GM18502 (cell line): ENCODE measurements at regions not wholly inside any gene's neighbourhood (a gene's known extent, or its start where the extent isn't known, plus 50 kb on each side); places are given as distances from the start of the nearest gene placed in this dataset.
"Not testable (repeated sequence)": the region's sequence is repeated elsewhere in the genome, so short reads cannot be mapped to it uniquely, and the experiment has no call there.

Experiments
- ATAC-seq: cut with Tn5 transposase; IDR thresholded peaks from one replicate; pipeline ENCODE4 v1.9.1; 2021; ENCODE audit warnings: mild to moderate bottlenecking; ENCODE audit not compliant: unreplicated experiment, poor library complexity

GRCh38 chr10:131033166-131034085 is 278.1 kb downstream of the TCERG1L start:
- no peak for ATAC-seq

DNA sequence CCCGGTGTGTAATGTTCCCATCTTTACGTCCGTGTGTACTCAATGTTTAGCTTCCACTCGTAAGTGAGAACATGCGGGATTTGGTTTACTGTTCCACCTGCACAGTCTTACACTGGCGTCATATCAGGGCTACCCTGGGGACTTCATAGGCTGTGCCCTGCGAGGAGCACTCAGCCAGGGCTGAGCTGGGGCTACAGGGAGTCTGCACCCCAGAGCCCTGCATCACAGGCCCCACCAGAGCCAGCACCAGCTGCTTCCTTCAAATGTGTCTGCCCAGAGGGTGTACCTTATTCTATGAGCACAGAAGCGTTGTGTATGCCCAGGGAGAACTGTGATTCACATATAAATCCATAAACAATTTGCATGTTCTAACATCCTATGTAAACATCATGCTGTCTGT is 277.1 kb downstream of the TCERG1L start:
- no peak for ATAC-seq

GRCh38 chr10:131035779-131036178 is 275.7 kb downstream of the TCERG1L start:
- ATAC-seq = no peak

DNA sequence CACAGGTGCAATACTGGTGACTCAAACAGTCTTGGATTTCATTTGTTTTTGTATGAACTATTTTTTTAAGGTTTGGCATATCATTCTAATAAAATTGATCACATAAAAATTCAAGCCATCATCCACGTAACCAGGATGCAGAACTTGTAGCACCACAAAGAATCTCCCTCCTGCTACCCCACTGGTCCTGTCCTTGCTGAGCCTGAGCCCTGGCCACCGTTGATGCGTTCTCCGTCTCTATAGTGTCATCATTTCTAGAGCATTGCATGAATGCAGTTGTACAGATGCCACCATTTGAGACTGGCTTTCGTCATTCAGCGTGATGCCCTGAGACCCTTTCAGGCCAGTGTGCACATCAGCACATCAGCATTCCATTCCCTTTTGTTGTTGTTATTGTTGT is 273.5 kb downstream of the TCERG1L start:
- ATAC-seq = no peak

- ATAC-seq = no peak
Measured at GRCh38 chr10:131041031-131041430, 270.5 kb downstream of the TCERG1L start.

DNA sequence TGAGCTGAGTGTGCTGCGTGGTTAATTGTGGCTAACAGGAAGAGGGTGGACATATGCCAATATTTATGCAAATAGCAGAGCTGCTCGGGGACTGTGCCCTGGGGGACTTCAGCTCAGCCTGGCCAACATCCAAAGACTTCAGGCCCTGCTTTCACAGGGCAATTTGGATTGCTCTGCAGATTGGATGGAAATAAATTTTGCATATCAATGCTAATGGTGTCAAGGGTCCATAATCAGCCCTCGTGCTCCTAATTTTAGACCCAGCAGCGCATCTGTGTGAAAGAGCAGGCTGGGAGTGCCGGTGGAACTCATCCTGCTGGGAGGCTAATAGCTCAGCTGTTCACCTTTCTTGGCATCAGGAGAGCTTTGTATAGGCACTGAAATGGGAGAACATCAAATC is 270.1 kb downstream of the TCERG1L start:
- ATAC-seq = no peak

DNA sequence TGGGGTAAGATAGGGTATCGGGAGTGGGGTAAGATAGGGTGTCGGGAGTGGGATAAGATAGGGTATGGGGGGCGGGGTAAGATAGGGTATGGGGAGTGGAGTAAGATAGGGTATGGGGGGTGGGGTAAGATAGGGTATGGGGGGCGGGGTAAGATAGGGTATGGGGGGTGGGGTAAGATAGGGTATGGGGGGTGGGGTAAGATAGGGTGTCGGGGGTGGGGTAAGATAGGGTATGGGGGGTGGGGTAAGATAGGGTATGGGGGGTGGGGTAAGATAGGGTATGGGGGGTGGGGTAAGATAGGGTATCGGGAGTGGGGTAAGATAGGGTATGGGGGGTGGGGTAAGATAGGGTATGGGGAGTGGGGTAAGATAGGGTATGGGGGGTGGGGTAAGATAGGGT is 269.5 kb downstream of the TCERG1L start:
- not testable (repeated sequence) for ATAC-seq
